ENCODE measurements at regions not wholly inside any gene's neighbourhood (a gene's known extent, or its start where the extent isn't known, plus 50 kb on each side); places are given as distances from the start of the nearest gene placed in this dataset.

GRCh38 chr13:85685436-85685835 is 113.8 kb downstream of the SLITRK6 start:
- no peak for TF ChIP-seq CTCF (IDR thresholded peaks at IDR 0.05; ENCODE audit: borderline replicate concordance, control extremely low read depth, extremely low read depth, insufficient read depth, missing control alignments)
- in situ Hi-C loops (cut with MboI; ENCODE audit: low sequenced_read_pairs, unreplicated experiment): no loop called here

GRCh38 chr13:85675151-85675907 is 123.9 kb downstream of the SLITRK6 start:
- no peak for TF ChIP-seq CTCF (IDR thresholded peaks at IDR 0.05; ENCODE audit: borderline replicate concordance, control extremely low read depth, extremely low read depth, insufficient read depth, missing control alignments)
- DNase-seq (ENCODE audit: low spot score): no peak
- in situ Hi-C loops (cut with MboI; ENCODE audit: low sequenced_read_pairs, unreplicated experiment): no loop called here

More at GRCh38 chr13:85685436-85685835, 113.8 kb downstream of the SLITRK6 start:
- no peak for DNase-seq (ENCODE audit: low spot score)

GRCh38 chr13:85671336-85671735 is 127.9 kb downstream of the SLITRK6 start:
- no peak for TF ChIP-seq CTCF (IDR thresholded peaks at IDR 0.05; ENCODE audit: borderline replicate concordance, control extremely low read depth, extremely low read depth, insufficient read depth, missing control alignments)
- in situ Hi-C loops (cut with MboI; ENCODE audit: low sequenced_read_pairs, unreplicated experiment): no loop called here
- no peak for DNase-seq (ENCODE audit: low spot score)

GRCh38 chr13:85666356-85666755 is 132.9 kb downstream of the SLITRK6 start:
- in situ Hi-C loops (cut with MboI; ENCODE audit: low sequenced_read_pairs, unreplicated experiment): no loop called here
- TF ChIP-seq CTCF (IDR thresholded peaks at IDR 0.05; ENCODE audit: borderline replicate concordance, control extremely low read depth, extremely low read depth, insufficient read depth, missing control alignments): no peak
- no peak for DNase-seq (ENCODE audit: low spot score)

GRCh38 chr13:85665286-85665685 is 133.9 kb downstream of the SLITRK6 start:
- in situ Hi-C loops (cut with MboI; ENCODE audit: low sequenced_read_pairs, unreplicated experiment): no loop called here
- no peak for TF ChIP-seq CTCF (IDR thresholded peaks at IDR 0.05; ENCODE audit: borderline replicate concordance, control extremely low read depth, extremely low read depth, insufficient read depth, missing control alignments)
- no peak for DNase-seq (ENCODE audit: low spot score)

GRCh38 chr13:85663856-85664255 is 135.4 kb downstream of the SLITRK6 start:
- no peak for TF ChIP-seq CTCF (IDR thresholded peaks at IDR 0.05; ENCODE audit: borderline replicate concordance, control extremely low read depth, extremely low read depth, insufficient read depth, missing control alignments)
- in situ Hi-C loops (cut with MboI; ENCODE audit: low sequenced_read_pairs, unreplicated experiment): no loop called here
- no peak for DNase-seq (ENCODE audit: low spot score)

All from GM13976 (cell line).